Chondrocyte (in vitro differentiated cells): ENCODE measurements at regions not wholly inside any gene's neighbourhood (a gene's known extent, or its start where the extent isn't known, plus 50 kb on each side); places are given as distances from the start of the nearest gene placed in this dataset.

Source experiments
- DNase-seq: peaks from one replicate; pipeline ENCODE4 v3.0.0; 2021; ENCODE audit warnings: mixed read lengths, low spot score
- H3K27ac Mint-ChIP-seq: one replicate; pipeline ENCODE4 v1.8.0; 2021; ENCODE audit warnings: mild to moderate bottlenecking, moderate library complexity, mixed read lengths; ENCODE audit not compliant: unreplicated experiment
- H3K27me3 Mint-ChIP-seq: 2 replicates; pipeline ENCODE4 v1.8.0; 2021; ENCODE audit warnings: low read depth, mixed read lengths
- H3K36me3 Mint-ChIP-seq: 2 replicates; pipeline ENCODE4 v1.8.0; 2021; ENCODE audit warnings: low read depth, mixed read lengths
- H3K4me1 Mint-ChIP-seq: 2 replicates; pipeline ENCODE4 v1.8.0; 2021; ENCODE audit warnings: low read depth, mild to moderate bottlenecking, mixed read lengths
- H3K4me3 Mint-ChIP-seq: one replicate; pipeline ENCODE4 v1.8.0; 2021; ENCODE audit warnings: mild to moderate bottlenecking, moderate library complexity, mixed read lengths; ENCODE audit not compliant: unreplicated experiment
- H3K9me3 Mint-ChIP-seq: 2 replicates; pipeline ENCODE4 v1.8.0; 2021; ENCODE audit warnings: low read depth, mixed read lengths
- TF ChIP-seq, protein P1 (sequence below): fragments of 200-600 bp; sonication (generic); IDR thresholded peaks from 2 replicates; pipeline ENCODE4 v1.5.0; 2021; ENCODE audit warnings: antibody characterized with exemption, mild to moderate bottlenecking, moderate library complexity

DNA sequence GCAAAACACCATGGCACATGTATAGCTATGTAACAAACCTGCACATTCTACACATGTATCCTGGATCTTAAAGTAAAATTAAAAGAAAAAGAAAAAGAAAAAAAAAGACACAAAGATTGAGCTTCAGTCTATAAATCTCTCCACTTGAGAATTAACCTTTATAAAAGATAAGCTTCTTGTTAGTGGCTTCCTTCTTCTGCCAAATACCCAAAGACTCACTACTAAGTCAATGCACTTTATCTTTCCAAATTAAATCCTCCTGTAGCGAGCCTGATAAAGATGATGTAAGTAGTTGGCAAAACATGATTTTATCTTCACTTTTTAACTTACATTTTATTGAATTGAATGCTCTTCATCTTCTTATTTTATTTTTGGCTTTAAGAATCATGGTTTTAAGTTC, 349.9 kb downstream of the TRIB2 start:
- no peak for DNase-seq
- H3K4me1 Mint-ChIP-seq: no peaks in the 10 kb centered on the region
- H3K4me3 Mint-ChIP-seq: no peak overlapping the region
- TF ChIP-seq, protein P1, sequence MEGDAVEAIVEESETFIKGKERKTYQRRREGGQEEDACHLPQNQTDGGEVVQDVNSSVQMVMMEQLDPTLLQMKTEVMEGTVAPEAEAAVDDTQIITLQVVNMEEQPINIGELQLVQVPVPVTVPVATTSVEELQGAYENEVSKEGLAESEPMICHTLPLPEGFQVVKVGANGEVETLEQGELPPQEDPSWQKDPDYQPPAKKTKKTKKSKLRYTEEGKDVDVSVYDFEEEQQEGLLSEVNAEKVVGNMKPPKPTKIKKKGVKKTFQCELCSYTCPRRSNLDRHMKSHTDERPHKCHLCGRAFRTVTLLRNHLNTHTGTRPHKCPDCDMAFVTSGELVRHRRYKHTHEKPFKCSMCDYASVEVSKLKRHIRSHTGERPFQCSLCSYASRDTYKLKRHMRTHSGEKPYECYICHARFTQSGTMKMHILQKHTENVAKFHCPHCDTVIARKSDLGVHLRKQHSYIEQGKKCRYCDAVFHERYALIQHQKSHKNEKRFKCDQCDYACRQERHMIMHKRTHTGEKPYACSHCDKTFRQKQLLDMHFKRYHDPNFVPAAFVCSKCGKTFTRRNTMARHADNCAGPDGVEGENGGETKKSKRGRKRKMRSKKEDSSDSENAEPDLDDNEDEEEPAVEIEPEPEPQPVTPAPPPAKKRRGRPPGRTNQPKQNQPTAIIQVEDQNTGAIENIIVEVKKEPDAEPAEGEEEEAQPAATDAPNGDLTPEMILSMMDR: no peak
- H3K36me3 Mint-ChIP-seq: no peaks in the 10 kb centered on the region
- no peak overlapping the region for H3K27ac Mint-ChIP-seq
- H3K9me3 Mint-ChIP-seq: no peaks in the 10 kb centered on the region
- H3K27me3 Mint-ChIP-seq: peaks cover 34% of the 10 kb centered on the region

DNA sequence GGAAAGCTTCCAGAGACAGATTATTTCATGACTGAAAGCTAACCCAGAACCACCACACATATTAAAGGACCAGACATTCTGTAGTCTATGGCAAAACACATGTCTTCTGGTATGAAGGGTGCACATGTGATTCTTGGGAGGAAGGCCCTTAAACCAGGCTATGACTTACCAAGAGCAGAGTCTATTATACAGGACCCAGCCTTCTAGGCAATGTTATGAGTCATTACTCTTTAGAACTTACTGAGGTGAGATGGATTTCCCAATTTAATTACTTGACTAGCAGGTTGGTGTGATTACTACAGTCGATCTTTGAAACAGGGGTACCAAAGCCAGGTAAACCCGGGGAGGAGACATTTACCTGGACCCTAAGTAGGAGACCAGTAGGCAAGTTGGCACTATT, 350.8 kb downstream of the TRIB2 start:
- Mint-ChIP-seq H3K4me3 (no peak overlapping the region), H3K36me3 (no peaks in the 10 kb centered on the region), H3K27me3 (peaks cover 35% of the 10 kb centered on the region), H3K9me3 (no peaks in the 10 kb centered on the region), H3K27ac (no peak overlapping the region), H3K4me1 (no peaks in the 10 kb centered on the region)
- no peak for DNase-seq
- TF ChIP-seq, protein P1: no peak

DNA sequence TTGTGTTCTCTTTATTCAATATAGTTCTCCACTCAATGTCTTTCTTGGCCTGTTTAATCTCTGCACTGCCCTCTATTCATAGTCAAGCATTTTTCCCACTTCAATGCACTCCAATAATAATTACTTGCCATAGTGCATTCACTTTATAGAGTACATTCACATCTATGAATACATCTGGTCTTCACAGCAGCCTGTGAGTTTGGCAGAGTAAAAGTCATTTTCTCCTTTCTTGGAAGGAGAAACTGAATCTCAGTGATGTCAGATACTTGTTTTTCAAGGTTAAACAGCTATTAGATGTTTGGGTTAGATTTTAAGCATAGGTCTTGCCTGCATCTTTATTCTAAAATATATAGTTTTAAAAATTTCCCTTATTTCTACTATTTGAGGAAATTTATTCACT, 373.2 kb downstream of the TRIB2 start:
- Mint-ChIP-seq H3K27ac (no peak overlapping the region), H3K9me3 (no peaks in the 10 kb centered on the region), H3K27me3 (peaks cover 9% of the 10 kb centered on the region), H3K4me3 (no peak overlapping the region), H3K4me1 (peaks cover 8% of the 10 kb centered on the region), H3K36me3 (no peaks in the 10 kb centered on the region)
- TF ChIP-seq, protein P1: no peak
- no peak for DNase-seq

DNA sequence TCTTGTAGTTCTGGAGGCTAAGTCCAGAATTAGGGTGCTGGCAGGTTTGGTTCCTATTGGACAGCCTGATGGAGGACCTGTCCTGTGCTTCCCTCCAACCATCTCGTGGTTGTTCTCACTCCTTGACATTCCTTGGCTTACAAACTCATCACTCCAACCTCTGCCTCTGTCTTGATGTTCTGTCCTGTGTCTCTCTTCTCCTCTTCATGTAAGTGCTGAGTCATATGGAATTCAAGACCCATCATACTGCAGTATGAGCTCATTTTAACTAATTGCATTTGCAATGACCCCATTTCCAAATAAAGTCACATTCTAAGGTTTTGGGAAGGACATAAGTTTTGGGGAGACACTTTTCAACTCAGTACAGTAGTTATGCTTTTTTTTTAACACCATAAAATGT, 374.7 kb downstream of the TRIB2 start:
- DNase-seq: no peak
- Mint-ChIP-seq H3K27ac (no peak overlapping the region), H3K4me3 (no peak overlapping the region)

DNA sequence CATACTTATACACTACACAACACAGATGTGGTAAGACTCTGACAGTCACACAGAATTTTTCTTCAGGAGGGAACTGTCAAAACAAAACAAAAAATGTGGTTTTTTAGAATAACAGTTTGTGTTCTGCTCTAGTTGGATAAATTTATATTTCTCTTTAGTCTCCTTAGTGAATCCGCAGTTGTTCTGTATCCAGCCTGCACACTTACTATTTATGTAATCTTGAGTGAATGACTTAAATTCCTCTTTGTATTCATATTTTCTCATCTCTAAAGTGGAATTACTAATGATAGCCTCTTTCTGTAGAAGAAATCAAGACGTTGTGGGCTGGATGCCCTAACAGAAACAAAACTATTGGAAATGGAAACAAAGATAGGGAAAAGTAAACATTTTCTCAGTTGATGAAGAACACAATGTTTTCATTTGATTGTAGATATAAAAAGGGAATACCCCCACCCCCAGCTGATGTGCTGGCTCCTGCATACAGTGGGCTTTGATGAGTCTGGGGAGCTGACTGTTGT, 375.2 kb downstream of the TRIB2 start:
- Mint-ChIP-seq H3K27ac (no peak overlapping the region), H3K4me3 (no peak overlapping the region), H3K9me3 (no peaks in the 10 kb centered on the region), H3K36me3 (no peaks in the 10 kb centered on the region), H3K27me3 (peaks cover 9% of the 10 kb centered on the region), H3K4me1 (peaks cover 8% of the 10 kb centered on the region)
- no peak for DNase-seq
- TF ChIP-seq, protein P1: no peak

More for the DNA sequence above, 374.7 kb downstream of the TRIB2 start:
- Mint-ChIP-seq H3K9me3 (no peaks in the 10 kb centered on the region), H3K4me1 (peaks cover 8% of the 10 kb centered on the region), H3K36me3 (no peaks in the 10 kb centered on the region), H3K27me3 (peaks cover 9% of the 10 kb centered on the region)
- TF ChIP-seq, protein P1: no peak
